GM21717 (cell line): ENCODE measurements at regions not wholly inside any gene's neighbourhood (a gene's known extent, or its start where the extent isn't known, plus 50 kb on each side); places are given as distances from the start of the nearest gene placed in this dataset.
"Not testable (repeated sequence)": the region's sequence is repeated elsewhere in the genome, so short reads cannot be mapped to it uniquely, and the experiment has no call there.

Experiments used
- ATAC-seq: cut with Tn5 transposase; IDR thresholded peaks from one replicate; pipeline ENCODE4 v1.9.1; 2021; ENCODE audit warnings: mild to moderate bottlenecking, moderate library complexity; ENCODE audit not compliant: unreplicated experiment

DNA sequence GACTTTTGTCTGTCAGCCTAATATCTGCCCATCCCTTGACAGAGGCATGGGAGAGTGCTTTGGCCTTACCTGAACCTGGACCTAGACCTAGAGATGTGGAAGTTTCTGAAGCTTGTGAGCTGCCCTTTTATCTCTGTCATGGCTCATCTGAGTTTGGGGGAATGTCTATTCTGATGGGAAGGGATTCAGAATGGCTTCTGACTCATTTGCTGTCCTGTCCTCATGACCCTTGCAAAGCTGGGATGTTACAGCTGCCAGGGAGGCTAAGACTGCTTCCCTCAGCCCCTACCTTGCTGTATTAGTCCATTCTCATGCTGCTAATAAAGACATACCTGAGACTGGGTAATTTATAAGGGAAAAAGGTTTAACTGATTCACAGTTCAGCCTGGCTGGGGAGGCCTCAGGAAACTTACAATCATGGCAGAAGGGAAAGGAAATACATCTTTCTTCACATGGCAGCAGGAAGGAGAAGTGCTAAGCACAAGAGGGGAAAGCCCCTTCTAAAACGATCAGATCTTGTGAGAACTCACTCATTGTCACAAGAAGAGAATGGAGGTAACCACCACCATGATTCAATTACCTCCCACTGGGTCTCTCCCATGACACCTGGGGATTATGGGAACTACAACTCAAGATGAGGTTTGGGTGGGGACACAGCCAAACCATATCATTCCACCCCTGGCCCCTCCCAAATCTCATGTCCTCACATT is 252.2 kb downstream of the ERMARD start:
- ATAC-seq = no peak

DNA sequence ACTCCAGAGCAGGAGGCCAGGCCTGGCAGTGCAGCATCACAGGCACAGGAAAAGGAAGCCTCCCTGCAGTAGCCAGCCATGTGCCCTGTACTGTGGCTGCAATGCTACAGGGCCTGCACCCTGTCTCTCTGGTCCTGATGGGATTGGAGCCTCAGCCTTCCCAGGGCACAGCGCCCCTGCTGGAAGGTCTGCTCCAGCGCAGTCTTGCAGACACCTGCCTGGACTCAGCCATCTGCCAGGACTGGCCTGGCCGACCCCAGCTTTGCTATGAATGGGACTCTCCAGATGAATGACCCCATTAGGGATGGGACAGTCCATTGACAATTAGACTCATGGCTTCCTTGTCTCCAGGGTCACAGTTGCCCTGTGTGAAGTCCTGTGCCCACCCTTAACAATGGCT is 251.6 kb downstream of the ERMARD start:
- ATAC-seq = no peak

DNA sequence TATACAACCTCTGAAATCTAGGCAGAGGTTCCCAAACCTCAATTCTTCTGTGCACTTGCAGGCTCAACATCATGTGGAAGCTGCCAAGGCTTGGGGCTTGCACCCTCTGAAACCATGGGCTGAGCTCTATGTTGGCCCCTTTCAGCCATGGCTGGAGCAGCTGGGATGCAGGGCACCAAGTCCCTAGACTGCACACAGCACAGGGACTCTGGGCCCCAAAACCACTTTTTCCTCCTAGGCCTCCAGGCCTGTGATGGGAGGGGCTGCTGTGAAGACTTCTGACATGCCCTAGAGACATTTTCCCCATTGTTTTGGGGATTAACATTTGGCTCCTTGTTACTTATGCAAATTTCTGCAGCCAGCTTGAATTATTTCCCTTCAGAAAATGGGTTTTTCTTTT is 250.4 kb downstream of the ERMARD start:
- not testable (repeated sequence) for ATAC-seq

DNA sequence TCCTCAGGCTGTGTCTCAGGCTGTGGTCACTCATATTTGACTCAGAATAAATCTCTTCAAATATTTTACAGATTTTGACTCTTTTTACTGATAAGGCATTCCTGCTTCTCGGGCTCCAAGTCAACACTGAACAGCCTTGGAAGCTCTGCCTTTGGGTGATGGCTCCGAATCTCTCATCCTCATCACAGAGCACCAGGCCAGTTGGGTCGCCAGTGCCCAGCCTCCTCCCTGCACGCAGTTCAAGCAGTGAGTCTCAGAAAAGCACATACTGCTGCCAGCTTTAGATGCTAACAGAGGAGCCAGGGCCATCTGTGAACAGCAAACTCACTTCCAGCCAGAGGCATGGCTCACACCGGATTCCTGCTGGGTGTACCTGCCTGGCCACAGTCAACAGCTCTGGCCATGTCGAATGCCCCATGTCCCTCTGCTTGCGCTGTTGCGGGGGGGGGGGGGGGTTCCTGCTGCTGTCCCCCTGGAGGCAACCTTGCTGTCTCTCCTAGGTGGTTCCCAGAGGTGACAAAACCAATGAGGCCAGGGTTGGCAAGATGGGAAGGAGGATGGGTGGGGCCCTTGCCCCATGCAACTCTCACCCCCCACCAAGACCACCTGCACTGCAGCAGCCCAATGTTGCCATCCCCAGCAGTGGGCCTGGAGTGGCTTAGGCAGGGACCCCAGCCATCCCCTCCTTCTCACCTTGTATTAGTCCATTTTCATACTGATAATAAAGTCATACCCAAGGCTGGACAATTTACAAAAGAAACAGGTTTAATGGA is 248.8 kb downstream of the ERMARD start:
- ATAC-seq = no peak

DNA sequence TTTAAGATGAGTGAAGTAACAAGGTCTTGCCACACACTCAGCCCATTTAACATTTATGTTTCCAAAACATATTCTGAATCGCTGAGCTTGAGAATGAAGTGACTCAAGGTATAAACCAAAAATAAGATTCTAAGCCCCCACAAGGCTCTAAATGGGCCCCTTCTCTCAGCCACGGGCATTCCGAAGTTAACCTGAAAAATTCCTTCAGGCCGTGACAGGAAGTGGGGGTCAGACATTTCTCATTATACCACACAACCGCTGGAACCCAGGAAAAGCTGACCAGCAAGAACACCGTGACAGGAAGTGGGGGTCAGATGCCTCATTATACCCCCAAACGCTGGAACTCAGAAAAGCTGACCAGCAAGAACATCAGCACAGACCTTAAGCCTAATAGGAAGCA is 247.9 kb downstream of the ERMARD start:
- ATAC-seq = no peak

DNA sequence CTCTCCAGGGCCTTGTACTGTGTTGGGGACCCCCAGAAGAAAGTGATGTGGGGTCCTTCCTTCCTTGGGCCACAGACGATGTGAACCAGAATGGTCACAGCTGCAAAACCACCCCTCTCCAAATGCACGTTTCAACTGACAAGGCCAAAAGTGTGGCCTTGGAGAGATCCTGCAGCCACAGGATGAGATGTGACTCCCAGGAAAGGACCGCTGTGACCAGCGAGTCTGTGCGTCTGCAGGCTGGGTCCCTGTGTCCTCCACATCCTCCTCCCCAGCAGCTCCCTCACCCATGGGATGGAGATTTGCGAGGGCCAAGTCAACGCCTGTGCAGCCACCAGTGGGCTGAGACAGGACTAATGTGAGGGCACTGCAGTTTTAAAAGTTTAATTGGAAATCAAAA is 247.0 kb downstream of the ERMARD start:
- no peak for ATAC-seq

DNA sequence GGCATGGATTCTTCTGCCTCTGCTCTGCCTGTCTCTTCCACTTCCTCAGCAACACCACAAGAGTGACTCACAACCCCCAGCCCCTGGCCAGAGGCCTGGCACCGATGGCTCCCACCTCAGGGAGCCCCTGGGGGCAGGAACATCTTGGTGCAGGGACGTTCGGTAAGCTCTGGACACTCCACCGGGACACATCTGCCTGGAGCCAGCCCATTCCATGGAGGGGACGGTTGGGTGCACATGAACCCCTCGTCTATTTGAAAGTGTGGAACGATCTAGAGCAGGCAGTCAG is 246.5 kb downstream of the ERMARD start:
- no peak for ATAC-seq

DNA sequence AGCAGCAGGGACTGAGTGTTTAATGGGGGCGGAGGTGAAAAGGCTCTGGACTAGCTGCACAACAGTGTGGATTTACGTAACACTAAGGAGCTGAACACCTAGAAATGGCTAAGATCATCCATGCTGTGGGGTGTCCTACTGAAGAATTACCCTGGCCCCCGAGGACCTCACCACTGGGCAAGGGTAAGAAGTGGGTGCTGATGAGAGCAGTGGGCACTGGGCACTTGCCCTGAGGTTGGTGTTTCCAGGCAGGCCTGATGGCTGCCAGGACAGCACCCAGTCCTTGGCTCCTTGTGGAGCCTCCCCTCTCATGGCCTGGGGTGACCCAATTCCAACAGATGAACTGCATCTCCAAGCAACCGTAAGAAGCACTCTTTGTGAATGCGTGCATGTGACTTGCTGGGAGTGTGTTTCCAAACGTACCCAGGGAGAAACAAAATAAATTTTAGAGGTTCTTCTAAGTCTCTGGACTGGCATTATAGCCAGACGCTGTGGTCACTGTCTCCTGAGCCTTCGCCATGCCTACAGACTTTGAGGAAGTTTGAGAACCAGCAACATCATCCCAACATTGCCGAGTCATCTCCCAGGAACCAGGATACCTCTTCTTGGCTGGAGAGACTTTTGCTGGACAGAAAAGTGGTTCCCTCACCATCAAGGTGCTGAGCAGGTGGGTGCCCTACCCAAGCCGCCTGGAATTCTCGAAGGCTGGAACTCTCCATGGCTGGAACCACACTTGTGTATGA is 245.9 kb downstream of the ERMARD start:
- no peak for ATAC-seq

DNA sequence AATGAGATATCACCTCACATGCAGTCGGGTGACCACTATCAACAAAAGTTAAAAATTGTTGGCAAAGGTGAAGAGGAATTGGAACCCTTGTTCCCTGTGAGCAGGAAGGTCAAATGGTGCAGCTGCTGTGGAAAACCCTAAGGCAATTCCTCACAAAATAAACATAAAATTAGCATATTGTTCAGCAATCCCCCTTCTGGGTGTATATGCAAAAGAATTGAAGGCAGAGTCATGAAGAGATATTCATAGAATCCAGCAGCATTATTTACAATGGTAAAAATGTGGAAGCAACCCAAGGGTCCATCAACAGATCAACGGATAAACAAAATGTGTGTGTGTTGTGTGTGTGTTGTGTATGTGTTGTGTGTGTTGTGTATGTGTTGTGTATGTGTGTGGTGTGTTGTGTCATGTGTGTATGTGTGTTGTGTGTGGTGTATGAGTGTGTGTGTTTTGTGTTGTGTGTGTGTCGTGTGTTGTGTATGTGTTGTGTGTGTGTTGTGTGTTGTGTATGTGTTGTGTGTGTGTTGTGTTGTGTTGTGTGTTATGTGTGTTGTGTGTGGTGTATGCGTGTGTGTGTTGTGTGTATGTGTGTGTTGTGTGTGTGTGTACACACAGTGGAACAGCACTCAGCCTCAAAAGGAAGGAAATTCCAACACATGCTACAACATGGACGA is 245.1 kb downstream of the ERMARD start:
- no peak for ATAC-seq

DNA sequence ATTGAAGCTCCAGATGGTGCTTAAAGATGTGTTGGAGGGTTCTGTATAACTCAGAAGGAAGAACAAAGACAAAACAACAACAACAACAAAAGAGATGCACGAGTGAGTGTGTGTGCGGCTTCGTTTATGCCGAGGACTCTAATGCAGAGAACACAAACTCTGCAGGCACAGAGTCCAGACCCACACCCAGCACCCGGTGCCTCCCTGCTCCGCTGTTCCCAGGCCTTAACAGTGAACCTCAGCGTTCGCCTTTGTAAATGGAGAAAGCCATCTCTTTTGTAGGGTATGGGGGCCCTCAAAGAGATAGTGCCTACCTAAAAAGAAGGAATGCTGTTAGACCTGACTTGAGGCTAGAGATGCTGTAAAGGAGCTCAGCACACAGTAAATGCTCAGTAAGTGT is 243.3 kb downstream of the ERMARD start:
- ATAC-seq = no peak

DNA sequence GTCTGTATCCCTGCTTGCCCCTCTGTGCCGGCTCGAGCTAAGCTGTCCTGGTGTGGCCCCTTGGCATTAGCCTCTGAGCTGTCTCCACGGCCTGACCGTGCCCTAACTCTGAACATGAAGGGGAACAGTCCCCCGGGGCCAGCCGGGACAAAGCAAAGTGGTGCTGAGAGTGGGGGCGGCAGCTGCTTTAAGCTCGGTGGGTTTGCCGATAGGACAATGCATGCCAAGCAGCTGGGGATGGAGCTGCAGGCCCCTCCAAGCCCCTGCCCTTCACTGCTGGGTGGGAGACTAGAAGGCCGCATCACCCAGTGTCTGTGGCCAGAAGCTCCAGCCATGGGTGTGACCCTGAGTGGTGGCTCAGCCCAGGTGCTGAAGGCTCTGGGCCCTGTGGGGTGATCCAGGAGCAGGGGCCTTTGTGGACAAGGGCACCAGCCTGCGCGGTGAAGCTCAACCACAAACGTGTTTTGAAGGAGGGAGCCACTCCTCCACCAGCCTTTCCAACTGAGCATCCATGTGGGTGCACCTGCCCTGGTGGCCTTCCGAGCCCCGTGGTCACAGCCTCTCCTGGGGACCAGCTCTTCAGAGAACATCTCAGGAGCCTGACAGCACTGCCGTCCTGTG is 242.5 kb downstream of the ERMARD start:
- ATAC-seq = no peak

DNA sequence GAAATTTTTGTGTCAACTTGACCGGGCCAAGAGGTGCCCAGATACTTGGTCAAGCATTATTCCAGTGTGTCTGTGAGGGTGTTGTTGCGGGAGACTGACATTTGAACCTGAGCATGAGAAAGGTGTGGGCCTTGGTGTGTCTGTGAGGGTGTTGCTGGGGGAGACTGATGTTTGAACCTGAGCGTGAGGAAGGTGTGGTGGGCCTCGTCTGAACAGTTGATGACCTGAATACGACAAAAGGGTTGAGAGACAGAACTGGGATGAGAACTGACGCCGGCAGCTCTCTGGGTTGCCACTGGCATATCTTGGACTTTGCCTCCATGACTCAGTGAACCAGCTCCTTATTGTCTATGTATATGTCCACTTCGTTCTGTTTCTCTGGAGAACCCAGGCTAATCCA is 240.5 kb downstream of the ERMARD start:
- no peak for ATAC-seq

DNA sequence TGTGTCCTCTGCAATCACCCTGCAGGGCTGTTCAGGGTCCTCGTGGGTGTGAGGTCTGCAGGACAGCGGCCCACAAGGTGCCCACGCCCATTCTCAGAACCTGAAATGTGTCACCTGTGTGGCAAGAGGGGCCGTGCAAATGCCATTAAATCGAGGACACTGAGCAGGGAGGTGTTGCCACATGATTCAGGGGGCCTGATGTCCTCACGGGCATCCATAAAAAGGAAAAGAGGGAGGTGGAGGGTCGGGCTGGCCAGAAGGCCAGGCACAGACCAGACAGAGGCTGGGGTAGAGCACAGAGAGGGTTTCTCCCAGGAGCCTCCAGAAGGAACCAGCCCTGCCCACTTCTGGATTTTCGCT is 239.6 kb downstream of the ERMARD start:
- no peak for ATAC-seq

DNA sequence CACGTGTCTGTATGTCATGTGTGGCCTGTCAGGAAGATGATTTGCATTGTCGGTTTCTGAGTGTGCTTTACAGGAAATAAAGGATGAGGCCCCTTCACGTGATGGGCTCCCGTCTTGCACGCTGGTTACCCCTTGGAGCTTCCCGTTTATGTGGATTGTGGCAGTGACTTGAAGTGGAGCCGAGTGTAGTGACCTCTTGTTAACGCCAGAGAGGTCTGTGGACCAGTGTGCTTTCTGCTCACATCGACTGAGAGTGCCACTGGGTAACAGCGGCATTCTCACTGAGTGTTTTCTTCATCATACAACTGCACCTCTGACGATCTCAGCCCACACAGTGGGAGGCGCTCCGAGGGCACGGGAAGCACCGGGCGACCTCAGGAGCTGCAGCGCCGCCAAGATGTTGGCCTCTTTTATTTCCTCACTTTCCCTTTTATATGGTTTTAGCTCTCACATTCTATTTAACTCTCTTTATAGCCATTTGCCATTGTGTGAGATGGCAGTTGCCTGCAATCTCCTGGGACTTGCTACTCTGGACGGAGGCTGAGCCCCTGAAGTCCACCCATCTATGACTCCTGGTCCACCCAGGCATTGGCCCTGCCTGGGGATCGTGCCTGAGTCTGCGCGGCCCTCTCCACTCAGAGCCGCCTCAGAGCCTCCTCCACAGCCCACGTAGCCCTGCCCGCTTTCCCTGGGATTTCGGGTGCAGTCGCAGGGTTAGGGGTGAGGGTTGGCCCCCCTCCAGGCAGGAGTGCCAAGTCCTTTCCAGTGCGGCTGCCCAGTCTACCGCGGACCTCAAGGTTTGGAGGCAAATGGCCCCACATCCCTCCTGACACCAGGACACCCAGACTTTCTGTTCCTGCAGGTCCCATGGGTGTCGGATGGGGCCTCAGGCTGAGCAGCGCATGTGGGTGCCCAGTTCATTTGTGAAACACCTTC is 238.9 kb downstream of the ERMARD start:
- ATAC-seq = no peak

DNA sequence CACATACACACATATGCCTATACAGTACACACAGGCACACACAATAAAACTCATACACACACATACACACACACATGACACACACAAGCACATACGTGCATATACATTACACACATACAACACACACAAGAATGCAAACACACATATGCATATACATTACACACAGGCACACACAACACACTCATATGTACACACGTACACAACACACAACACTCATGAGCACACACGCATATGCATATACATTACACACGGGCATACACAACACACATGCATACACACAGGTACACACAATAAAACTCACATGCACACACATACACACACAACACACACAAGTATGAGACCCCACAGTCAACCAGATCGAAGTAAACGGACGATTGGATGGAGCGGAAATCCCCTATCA is 238.2 kb downstream of the ERMARD start:
- ATAC-seq = no peak

DNA sequence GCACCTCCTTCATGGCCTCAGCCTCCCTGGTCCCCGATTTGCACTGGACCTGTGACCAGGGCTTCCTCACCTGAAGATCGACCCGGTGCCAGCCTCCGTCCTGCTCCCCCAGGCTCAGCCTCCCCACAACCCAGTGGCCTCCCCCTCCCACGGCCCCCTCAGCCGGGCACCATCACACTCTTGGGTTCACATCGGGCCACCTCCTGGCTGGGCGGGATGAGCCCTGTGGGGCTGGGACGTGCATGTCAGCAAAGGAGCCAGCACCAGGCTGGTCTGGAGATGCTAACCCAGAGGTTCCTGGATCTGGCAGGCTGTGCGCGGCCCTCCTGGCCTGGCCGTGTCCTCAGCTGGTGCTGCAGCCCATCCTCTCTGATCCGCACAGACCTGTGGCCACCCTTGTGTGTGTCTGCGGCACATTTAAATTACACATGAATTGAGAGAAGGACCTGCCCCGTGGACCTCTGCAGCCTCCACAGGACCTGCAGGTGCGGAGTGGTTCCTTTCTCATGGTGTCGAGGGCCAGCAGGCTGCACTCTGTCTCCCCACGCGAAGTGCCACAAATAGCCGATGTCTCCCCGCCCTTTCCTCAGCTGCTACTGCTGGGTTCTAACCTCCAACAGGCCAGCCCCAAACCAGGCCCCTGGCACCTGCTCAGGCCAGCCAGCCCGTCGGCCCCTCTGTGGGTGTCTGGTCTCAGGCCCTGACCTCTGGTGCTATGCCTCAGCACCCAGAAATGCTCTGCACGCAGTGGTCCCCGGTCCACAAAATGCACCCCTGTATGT is 237.5 kb downstream of the ERMARD start:
- ATAC-seq = no peak

DNA sequence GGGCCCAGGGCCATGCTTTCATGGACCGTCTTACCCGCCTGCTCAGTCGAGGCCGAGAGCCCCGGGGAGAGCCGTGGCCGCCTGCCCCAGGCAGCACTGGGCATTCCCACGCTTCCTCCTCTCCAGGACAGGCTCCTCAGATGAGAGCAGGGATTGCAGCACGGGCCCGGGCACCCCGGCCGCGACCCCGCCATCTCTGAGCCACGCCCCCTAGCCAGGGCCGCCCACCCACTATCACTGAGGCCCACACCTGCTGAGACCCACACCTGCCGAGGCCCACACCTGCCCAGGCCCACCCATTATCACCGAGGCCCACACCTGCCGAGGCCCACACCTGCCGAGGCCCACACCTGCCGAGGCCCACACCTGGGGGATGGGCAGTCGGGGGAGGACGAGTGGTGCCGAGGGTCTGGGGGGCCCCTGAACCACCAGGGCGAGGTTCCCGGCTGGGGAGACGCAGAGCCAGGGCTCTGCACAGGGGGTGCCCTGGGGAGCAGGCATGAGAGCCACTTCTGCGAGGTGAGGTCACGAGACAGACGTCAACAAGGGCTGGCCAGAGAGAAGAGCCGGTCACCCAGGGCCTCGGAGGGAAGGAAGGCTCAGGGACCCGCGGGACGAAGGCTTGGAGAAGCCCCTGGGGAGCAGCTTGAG is 235.6 kb downstream of the ERMARD start:
- no peak for ATAC-seq

DNA sequence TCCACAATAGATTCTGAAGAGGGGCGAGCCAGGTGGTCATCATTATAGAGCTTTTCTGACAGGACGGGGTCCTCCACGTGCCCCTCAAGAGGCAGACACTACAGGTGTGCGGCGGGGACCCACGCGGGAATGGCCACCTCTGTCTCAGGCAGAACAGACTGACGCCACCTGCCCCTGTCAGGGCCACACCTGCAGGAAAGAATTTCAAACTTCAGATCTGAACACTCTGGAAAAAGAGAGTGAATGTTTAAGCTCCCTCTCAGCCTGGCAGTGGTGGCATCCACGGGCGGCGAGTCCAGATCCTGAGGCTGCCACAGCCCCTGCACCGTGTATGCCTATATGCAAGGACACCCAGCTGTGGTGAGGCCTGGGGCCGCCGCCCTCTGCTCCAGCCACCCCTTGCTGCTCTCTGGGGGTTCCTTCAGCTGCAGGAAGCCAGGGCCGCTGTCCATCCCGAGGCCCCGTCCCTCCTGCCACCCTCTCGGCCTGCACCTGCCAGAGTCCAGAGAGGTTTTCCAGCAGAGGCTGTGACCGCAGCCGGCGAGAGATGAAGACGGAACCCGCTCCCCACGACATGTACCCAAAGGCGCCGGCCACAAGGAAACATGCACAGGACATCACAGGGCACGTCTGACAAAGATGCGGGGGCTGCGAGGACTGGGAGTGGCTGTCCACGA is 234.9 kb downstream of the ERMARD start:
- ATAC-seq = no peak
